Stimulated activated CD4-positive, alpha-beta T cell treated with anti-CD3 and anti-CD28 coated beads, Interleukin-1b, Interleukin-23, amount 100 ng/mL, for 24 hours (primary cell): ENCODE measurements at regions not wholly inside any gene's neighbourhood (a gene's known extent, or its start where the extent isn't known, plus 50 kb on each side); places are given as distances from the start of the nearest gene placed in this dataset.

Experiments used
- DNase-seq, 4 experiments: peaks; one replicate each; pipeline ENCODE4 v3.0.0-alpha.2; 2020; ENCODE audit warnings: low read depth in 4 of 4, low spot score in 1 of 4

GRCh38 chr16:8375232-8375587, 215.1 kb downstream of the TMEM114 start:
- DNase-seq, result no peak

- DNase-seq, result no peak
These were observed 215.6 kb downstream of the TMEM114 start for GRCh38 chr16:8374586-8375231.

GRCh38 chr16:8373676-8374431, 216.5 kb downstream of the TMEM114 start:
- no peak for DNase-seq

GRCh38 chr16:8372141-8372540, 218.2 kb downstream of the TMEM114 start:
- DNase-seq, result no peak

- DNase-seq, result no peak
These were observed 219.7 kb downstream of the TMEM114 start for GRCh38 chr16:8370374-8371270.

GRCh38 chr16:8358937-8359336, 231.4 kb downstream of the TMEM114 start:
- no peak for DNase-seq

GRCh38 chr16:8355675-8356074, 234.6 kb downstream of the TMEM114 start:
- DNase-seq, result no peak

- no peak for DNase-seq
These were observed 244.0 kb downstream of the TMEM114 start for GRCh38 chr16:8346294-8346693.

- no peak for DNase-seq
These were observed 248.0 kb downstream of the TMEM114 start for GRCh38 chr16:8342276-8342675.

- no peak for DNase-seq
These were observed 259.6 kb downstream of the TMEM114 start for GRCh38 chr16:8330761-8331160.

GRCh38 chr16:8326232-8326631, 264.1 kb downstream of the TMEM114 start:
- no peak for DNase-seq

- no peak for DNase-seq
These were observed 267.2 kb downstream of the TMEM114 start for GRCh38 chr16:8323153-8323552.

- DNase-seq, result no peak
These were observed 270.2 kb downstream of the TMEM114 start for GRCh38 chr16:8320131-8320530.

GRCh38 chr16:8310816-8311215, 279.5 kb downstream of the TMEM114 start:
- DNase-seq, result no peak

- no peak for DNase-seq
These were observed 280.0 kb downstream of the TMEM114 start for GRCh38 chr16:8310323-8310722.

- no peak for DNase-seq
These were observed 285.1 kb downstream of the TMEM114 start for GRCh38 chr16:8305201-8305600.

GRCh38 chr16:8299635-8300034, 290.7 kb downstream of the TMEM114 start:
- DNase-seq, result no peak

GRCh38 chr16:8295513-8296237, 294.6 kb downstream of the TMEM114 start:
- DNase-seq, result no peak

GRCh38 chr16:8293413-8293812, 296.9 kb downstream of the TMEM114 start:
- no peak for DNase-seq

GRCh38 chr16:8292271-8292670, 298.0 kb downstream of the TMEM114 start:
- no peak for DNase-seq

GRCh38 chr16:8286348-8286747, 304.0 kb downstream of the TMEM114 start:
- DNase-seq, result no peak
